ENCODE measurements at regions not wholly inside any gene's neighbourhood (a gene's known extent, or its start where the extent isn't known, plus 50 kb on each side); places are given as distances from the start of the nearest gene placed in this dataset.

GRCh38 chr7:131649879-131650278 lies 93.5 kb upstream of the PODXL start:
- H3K4me3 ChIP-seq (replicated peaks in 1 of 3; ENCODE audit: insufficient read depth in 1 of 3, low read depth in 1 of 3, low read length in 3 of 3), result no peak overlapping the region
- CTCF ChIA-PET, result interaction anchor here (2.0 kb wide), 1 partner anchor 104 kb away, joined by 10 read pairs; no protein-coding TSS in a partner anchor
- no peak overlapping the region for H3K27ac ChIP-seq (ENCODE audit: insufficient read depth, low read depth, low read length)
- H3K79me2 ChIP-seq (ENCODE audit: control insufficient read depth, insufficient read depth, low read length), result no peaks in the 10 kb centered on the region
- H3K4me1 ChIP-seq (ENCODE audit: control insufficient read depth, extremely low read depth, insufficient read depth, low read length), result peaks cover 11% of the 10 kb centered on the region
- DNase-seq (ENCODE audit: low read depth, low spot score), result no peak
- H3K9me3 ChIP-seq (replicated peaks; ENCODE audit: control insufficient read depth, insufficient read depth, low read length), result no peaks in the 10 kb centered on the region
- no peak for FAIRE-seq
- intact Hi-C loops (cut with micrococcal nuclease) (loop anchor here (5.0 kb wide), 1 partner anchor 543 kb away; no protein-coding TSS in a partner anchor), dilution Hi-C loops (cut with MboI; ENCODE audit: extremely low pct_ligation_motif_present, low sequenced_read_pairs) (no loop called here)
- TF ChIP-seq FOS (IDR thresholded peaks at IDR 0.05; ENCODE audit: borderline replicate concordance, insufficient read depth, low read length) (no peak), CTCF (IDR thresholded peaks at IDR 0.05; ENCODE audit: extremely low read depth in 1 of 2, insufficient read depth in 1 of 2, low read depth in 1 of 2, low read length in 2 of 2) (no peak), POLR2AphosphoS5 (IDR thresholded peaks at IDR 0.05; ENCODE audit: insufficient read depth, low read depth, low read length) (no peak), MYC (IDR thresholded peaks at IDR 0.05; ENCODE audit: low read depth, low read length) (no peak), EZH2 (IDR thresholded peaks at IDR 0.05; ENCODE audit: borderline replicate concordance, low read depth, low read length, severe bottlenecking) (no peak), MAX (IDR thresholded peaks at IDR 0.05; ENCODE audit: insufficient read depth, insufficient read length) (no peak), GATA2 (IDR thresholded peaks at IDR 0.05; ENCODE audit: insufficient read depth, insufficient read length, low read depth, low read length) (no peak), JUN (IDR thresholded peaks at IDR 0.05; ENCODE audit: borderline replicate concordance, insufficient read depth, insufficient read length, low read depth) (no peak), POLR2A (IDR thresholded peaks at IDR 0.05; ENCODE audit: low read depth, low read length) (no peak)
- POLR2A ChIA-PET, result no interaction called here
- no peaks in the 10 kb centered on the region for H3K36me3 ChIP-seq (ENCODE audit: control insufficient read depth in 2 of 2, extremely low read depth in 1 of 2, insufficient read depth in 2 of 2, low read length in 2 of 2)
- no peak overlapping the region for H3K4me2 ChIP-seq (ENCODE audit: insufficient read depth, low read length)
- no peak overlapping the region for H2AFZ ChIP-seq (ENCODE audit: low read depth, low read length)
- no peak overlapping the region for H3K9ac ChIP-seq (replicated peaks; ENCODE audit: extremely low read depth, insufficient read depth, low read length)
- no TSS peak for BruUV-seq (replicated peaks)
- H3K9me1 ChIP-seq (replicated peaks; ENCODE audit: control insufficient read depth, extremely low read depth, insufficient read depth, low read length), result no peaks in the 10 kb centered on the region
- no peaks in the 10 kb centered on the region for H3K27me3 ChIP-seq (ENCODE audit: control insufficient read depth in 2 of 2, insufficient read depth in 2 of 2, low read length in 2 of 2)
- no peaks in the 10 kb centered on the region for H4K20me1 ChIP-seq (replicated peaks; ENCODE audit: control insufficient read depth, extremely low read depth, insufficient read depth, low read length)
